ENCODE measurements at regions not wholly inside any gene's neighbourhood (a gene's known extent, or its start where the extent isn't known, plus 50 kb on each side); places are given as distances from the start of the nearest gene placed in this dataset.

DNA sequence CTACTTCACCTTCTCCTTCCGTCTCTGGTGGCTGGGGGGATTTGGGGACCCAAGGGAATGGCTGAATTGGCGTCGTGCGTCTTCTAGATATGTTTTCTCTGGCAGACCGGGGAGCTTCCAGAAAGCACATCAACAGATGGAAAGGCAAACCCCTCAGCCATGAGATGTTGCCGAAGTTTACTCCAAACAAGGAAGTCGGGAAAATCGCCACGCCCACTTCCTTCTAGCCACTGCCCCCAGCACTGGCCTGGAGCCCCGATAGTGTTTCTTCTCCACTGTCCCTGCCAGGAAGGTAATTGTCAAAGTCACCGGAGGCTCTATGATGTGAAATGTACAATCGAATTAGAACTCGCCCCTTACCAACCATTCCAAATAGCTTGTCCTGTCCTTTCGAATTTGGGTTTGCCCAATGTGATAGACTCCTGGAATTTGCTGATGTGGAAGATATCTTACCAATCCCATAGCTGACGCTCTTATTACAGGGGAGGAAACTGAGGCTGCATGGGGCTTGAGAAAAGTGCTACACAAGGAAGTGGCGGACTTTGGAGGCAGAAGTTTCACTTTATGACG lies 191.0 kb downstream of the LSM5 start:
- no peaks in the 10 kb centered on the region for H3K9me3 ChIP-seq (ENCODE audit: insufficient read depth, low read depth, low read length)
- no peak overlapping the region for H3K9ac ChIP-seq (ENCODE audit: low read depth, low read length)
- WGBS: 31% methylated on average over 15 of the region's 17 CpGs
- peaks cover 68% of the 10 kb centered on the region for H3K27me3 ChIP-seq (ENCODE audit: insufficient read depth, low read length)
- H3K4me3 ChIP-seq (ENCODE audit: low read length): peak overlapping the region; percentile 60
- H3K36me3 ChIP-seq (ENCODE audit: insufficient read depth, low read length): no peaks in the 10 kb centered on the region
- no peak overlapping the region for H3K27ac ChIP-seq (ENCODE audit: low read depth, low read length)
- peaks cover 7% of the 10 kb centered on the region for H3K4me1 ChIP-seq (ENCODE audit: insufficient read depth, low read length)

DNA sequence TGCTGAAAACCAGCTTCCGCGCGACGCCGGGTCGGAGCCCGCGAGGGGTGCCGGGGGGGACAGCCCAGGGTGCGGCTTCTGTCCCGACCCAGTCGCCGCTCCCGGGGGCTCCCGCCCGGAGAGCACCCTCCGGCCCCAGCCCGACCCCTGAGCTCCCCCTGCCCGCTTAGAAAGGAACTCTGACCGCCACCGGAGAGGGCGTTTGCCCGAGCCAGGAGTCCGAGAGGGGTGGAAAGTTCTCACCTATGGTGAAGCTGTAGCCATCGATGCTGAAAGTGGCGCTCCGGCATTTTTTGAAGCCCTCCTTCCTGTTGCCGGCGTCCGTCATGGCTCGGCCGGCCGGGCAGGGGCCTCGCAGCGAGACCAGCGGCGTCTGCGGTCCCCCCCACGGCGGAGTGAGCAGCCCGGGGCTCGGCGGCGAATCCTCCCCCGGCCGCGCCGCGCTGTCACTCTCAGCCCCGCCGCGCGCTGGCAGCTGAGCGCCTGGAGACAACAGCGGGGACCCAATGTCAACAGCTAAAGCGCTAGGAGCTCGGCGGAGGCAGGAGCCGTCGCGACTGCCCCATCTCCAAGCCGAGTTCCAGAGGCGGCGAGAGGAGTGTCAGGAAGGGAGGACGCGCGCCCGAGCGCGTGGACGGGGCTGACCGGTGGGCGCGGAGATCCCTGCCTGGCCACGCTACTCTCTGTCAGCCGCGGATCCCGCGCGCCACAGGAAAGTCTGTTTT lies 191.6 kb downstream of the LSM5 start:
- Histone ChIP-seq H3K4me1 (ENCODE audit: insufficient read depth, low read length) (peaks cover 10% of the 10 kb centered on the region), H3K27me3 (ENCODE audit: insufficient read depth, low read length) (peaks cover 68% of the 10 kb centered on the region)

DNA sequence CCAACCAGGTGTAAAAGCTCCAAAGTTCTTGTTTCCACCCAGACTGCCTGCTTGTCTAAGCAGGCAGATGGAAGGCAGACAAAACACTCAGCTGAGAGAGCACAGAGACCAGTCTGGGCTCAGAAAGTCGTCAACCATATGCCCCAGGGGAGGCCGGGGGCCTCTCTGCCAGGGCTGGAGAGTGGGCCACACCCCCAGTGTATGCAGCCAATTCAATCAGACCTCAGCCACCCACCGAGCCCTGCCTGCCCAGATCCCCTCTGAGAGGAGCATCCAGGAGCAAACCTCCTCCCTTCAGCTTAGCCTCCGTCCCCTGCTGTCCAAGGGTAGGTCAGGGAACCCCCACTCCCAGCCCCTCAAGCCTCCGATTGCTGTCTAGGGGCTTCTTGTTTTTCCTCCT lies 196.3 kb downstream of the LSM5 start:
- 58% methylated on average over 5 of the region's 5 CpGs for WGBS

More for the DNA sequence above, 191.6 kb downstream of the LSM5 start:
- 1% methylated on average over 80 of the region's 80 CpGs for WGBS
- Histone ChIP-seq H3K9ac (ENCODE audit: low read depth, low read length) (no peak overlapping the region), H3K27ac (ENCODE audit: low read depth, low read length) (no peak overlapping the region), H3K9me3 (ENCODE audit: insufficient read depth, low read depth, low read length) (no peaks in the 10 kb centered on the region), H3K36me3 (ENCODE audit: insufficient read depth, low read length) (no peaks in the 10 kb centered on the region), H3K4me3 (ENCODE audit: low read length) (peak overlapping the region; percentile 60)

DNA sequence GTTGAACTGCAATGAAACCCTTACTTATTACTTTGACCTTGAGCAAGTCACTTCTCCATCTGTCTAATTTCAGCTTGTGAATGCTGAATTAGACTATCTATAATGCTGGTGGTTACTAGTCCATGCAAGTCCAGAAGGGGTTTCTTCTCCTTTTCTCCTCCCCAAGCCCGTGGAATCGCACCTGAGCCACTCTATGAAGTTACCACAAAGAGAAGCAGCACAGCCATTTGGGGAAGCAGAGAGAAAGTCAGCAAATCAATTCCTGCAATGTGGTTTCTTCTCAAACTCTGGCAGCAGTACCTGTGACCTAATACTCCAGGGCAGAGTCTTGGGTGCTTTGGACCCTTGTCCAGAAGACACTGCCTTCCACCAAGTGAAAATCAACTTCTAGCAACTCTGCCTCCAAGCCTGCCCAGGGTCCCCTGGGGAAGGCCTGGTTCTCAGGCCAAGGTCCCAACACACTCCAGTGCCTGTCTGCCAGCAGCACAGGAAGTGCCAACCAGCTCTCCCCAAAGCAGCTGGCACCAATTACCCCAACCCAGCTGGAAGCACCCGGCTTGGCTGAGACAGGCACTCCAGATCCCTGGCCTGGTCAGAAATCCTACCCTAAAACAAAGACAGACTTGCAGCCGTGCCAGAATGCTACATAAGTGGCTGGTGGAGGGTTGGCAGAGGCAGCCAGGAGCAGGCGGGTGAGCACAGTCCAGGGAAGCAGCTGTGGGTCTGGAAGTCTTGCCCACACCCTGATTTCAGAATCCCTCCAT lies 200.3 kb downstream of the LSM5 start:
- Histone ChIP-seq H3K9ac (ENCODE audit: low read depth, low read length) (no peak overlapping the region), H3K36me3 (ENCODE audit: insufficient read depth, low read length) (no peaks in the 10 kb centered on the region), H3K4me3 (ENCODE audit: low read length) (no peak overlapping the region), H3K9me3 (ENCODE audit: insufficient read depth, low read depth, low read length) (no peaks in the 10 kb centered on the region), H3K27ac (ENCODE audit: low read depth, low read length) (no peak overlapping the region), H3K27me3 (ENCODE audit: insufficient read depth, low read length) (peaks cover 3% of the 10 kb centered on the region; the same call in 1 of the 2 replicates), H3K4me1 (ENCODE audit: insufficient read depth, low read length) (peaks cover 10% of the 10 kb centered on the region)
- 96% methylated on average over 5 of the region's 5 CpGs for WGBS

More for the DNA sequence above, 196.3 kb downstream of the LSM5 start:
- H3K9ac ChIP-seq (ENCODE audit: low read depth, low read length): no peak overlapping the region
- H3K27ac ChIP-seq (ENCODE audit: low read depth, low read length): no peak overlapping the region
- H3K4me3 ChIP-seq (ENCODE audit: low read length): no peak overlapping the region
- no peaks in the 10 kb centered on the region for H3K36me3 ChIP-seq (ENCODE audit: insufficient read depth, low read length)
- H3K27me3 ChIP-seq (ENCODE audit: insufficient read depth, low read length): peaks cover 34% of the 10 kb centered on the region
- H3K4me1 ChIP-seq (ENCODE audit: insufficient read depth, low read length): peaks cover 10% of the 10 kb centered on the region
- no peaks in the 10 kb centered on the region for H3K9me3 ChIP-seq (ENCODE audit: insufficient read depth, low read depth, low read length)

DNA sequence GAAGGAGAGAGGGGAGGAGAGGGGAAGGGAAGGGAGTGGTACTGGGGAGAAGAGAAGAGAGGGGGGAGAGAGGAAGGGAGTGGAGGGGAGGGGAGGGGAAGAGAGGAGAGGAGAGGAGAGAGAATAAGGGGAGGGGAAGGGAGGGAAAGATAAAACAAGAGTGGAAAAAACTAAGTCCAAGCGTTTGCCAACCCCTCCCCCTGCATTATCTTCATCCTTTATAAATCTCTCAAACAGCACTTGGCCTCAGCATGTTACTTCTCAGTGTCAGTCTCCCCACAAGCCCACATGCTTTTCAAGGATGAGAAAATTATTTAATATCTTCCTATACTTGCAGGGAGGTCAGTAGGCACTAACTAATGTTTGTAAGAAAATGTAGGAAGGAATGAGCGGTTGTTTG lies 204.5 kb downstream of the LSM5 start:
- no peak overlapping the region for H3K4me3 ChIP-seq (ENCODE audit: low read length)
- no peaks in the 10 kb centered on the region for H3K27me3 ChIP-seq (ENCODE audit: insufficient read depth, low read length)
- H3K9me3 ChIP-seq (ENCODE audit: insufficient read depth, low read depth, low read length): no peaks in the 10 kb centered on the region
- 75% methylated on average over 1 of the region's 2 CpGs for WGBS
- no peak overlapping the region for H3K9ac ChIP-seq (ENCODE audit: low read depth, low read length)
- no peaks in the 10 kb centered on the region for H3K4me1 ChIP-seq (ENCODE audit: insufficient read depth, low read length)
- H3K36me3 ChIP-seq (ENCODE audit: insufficient read depth, low read length): no peaks in the 10 kb centered on the region
- H3K27ac ChIP-seq (ENCODE audit: low read depth, low read length): no peak overlapping the region

DNA sequence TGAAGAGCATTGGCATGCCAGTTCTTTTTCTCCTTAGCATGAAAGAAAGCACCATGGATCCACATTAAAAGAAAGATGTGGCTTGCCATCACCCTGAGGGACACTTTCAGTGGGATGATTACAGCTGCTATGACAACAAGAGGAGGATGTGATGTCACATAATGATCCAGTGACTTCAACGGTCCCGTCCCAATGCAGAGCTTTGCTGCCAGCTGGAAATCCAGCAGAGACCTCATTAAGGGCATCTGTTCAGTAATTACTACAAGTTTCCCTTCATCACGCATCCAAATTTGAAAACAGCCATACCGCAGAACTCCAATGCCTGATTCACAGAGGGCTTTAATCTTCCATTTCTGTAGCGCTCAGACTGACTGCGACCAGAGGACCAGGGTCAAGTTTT lies 206.6 kb downstream of the LSM5 start:
- WGBS: 90% methylated on average over 6 of the region's 6 CpGs
- no peak overlapping the region for H3K9ac ChIP-seq (ENCODE audit: low read depth, low read length)
- no peaks in the 10 kb centered on the region for H3K36me3 ChIP-seq (ENCODE audit: insufficient read depth, low read length)
- no peaks in the 10 kb centered on the region for H3K4me1 ChIP-seq (ENCODE audit: insufficient read depth, low read length)
- no peak overlapping the region for H3K27ac ChIP-seq (ENCODE audit: low read depth, low read length)
- H3K27me3 ChIP-seq (ENCODE audit: insufficient read depth, low read length): no peaks in the 10 kb centered on the region
- H3K9me3 ChIP-seq (ENCODE audit: insufficient read depth, low read depth, low read length): no peaks in the 10 kb centered on the region
- no peak overlapping the region for H3K4me3 ChIP-seq (ENCODE audit: low read length)

DNA sequence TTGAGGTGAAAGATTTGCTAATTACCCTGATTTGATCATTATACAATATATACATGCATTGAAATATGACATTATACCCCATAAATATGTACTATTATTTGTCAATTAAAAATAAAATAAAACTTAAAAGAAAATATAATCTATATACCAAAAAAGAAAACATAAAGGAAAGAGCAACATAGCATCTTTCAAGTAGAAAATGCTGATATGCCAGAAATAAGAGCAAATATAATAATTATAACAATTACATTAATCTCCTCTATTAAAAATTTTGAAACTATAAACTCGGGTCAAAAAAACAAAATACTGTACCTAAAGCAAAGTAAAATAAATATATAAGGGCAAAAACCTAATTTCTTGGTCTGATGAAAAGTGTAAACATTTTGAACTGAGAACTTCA lies 209.3 kb upstream of the PDE1C start:
- no peaks in the 10 kb centered on the region for H3K27me3 ChIP-seq (ENCODE audit: insufficient read depth, low read length)
- no CpG with 5 or more reads among the region's 1 CpG for WGBS

DNA sequence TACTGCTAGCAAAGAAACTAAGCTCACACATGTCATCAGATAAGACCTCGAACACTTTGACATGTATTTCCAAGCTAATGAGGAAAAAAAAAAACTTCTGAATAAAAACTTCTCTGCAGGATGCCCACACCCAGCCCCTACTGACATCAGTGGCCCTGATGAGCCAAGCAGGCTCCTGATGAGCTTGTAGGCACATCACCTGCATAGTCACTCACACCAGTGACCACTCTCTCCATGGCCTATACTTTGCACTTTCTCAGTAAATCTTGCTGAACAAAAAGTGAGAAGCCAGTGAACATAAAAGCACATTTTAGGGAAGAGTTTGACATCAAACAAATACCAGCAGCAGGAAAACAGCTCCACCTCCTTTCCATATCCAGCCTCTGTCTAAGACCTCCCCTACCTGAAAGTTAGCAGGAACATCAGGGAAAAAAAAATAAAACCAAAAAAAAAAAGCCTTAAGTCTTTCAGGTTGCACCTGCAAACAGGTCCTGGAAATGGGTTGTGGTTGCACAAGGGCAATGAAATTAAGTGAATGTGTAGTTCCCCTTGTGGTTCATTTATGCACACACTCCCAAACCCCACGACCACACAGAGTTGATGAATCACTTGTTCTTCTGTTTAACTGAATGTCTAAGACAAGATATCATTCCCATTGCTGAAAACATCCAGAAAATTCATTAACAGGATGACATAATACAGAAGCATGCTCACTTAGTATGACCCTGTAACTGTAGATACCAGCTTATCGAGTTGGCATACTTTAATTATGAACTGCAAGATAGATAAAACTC lies 205.2 kb upstream of the PDE1C start:
- WGBS: 85% methylated on average over 3 of the region's 3 CpGs
- H3K36me3 ChIP-seq (ENCODE audit: insufficient read depth, low read length): no peaks in the 10 kb centered on the region

More for the DNA sequence above, 209.3 kb upstream of the PDE1C start:
- no peaks in the 10 kb centered on the region for H3K9me3 ChIP-seq (ENCODE audit: insufficient read depth, low read depth, low read length)
- H3K9ac ChIP-seq (ENCODE audit: low read depth, low read length): no peak overlapping the region
- H3K27ac ChIP-seq (ENCODE audit: low read depth, low read length): no peak overlapping the region
- H3K4me3 ChIP-seq (ENCODE audit: low read length): no peak overlapping the region
- no peaks in the 10 kb centered on the region for H3K4me1 ChIP-seq (ENCODE audit: insufficient read depth, low read length)
- H3K36me3 ChIP-seq (ENCODE audit: insufficient read depth, low read length): no peaks in the 10 kb centered on the region

DNA sequence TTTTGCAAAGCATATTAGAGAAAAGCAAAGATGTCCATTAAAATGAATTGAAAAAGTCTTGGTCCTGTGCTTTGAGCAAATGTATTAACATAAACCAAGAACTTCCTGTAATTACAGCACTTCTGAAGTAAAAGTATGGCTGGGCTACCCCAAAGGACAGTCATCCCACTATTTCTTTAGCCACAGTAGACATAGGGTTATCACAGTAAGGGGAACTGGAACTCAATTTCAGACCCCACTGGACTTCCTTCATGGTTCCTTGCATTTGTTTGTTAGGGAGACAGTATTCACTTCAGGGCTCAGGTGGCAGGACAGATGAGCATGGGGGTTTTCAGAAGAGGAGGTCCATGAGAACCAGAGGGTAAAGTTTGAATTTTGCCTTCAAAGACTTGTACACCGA lies 203.1 kb upstream of the PDE1C start:
- H3K4me3 ChIP-seq (ENCODE audit: low read length): no peak overlapping the region
- WGBS: 89% methylated on average over 1 of the region's 1 CpG

More for the DNA sequence above, 205.2 kb upstream of the PDE1C start:
- Histone ChIP-seq H3K9me3 (ENCODE audit: insufficient read depth, low read depth, low read length) (no peaks in the 10 kb centered on the region), H3K27me3 (ENCODE audit: insufficient read depth, low read length) (no peaks in the 10 kb centered on the region), H3K9ac (ENCODE audit: low read depth, low read length) (no peak overlapping the region), H3K4me3 (ENCODE audit: low read length) (no peak overlapping the region), H3K27ac (ENCODE audit: low read depth, low read length) (no peak overlapping the region), H3K4me1 (ENCODE audit: insufficient read depth, low read length) (no peaks in the 10 kb centered on the region)

DNA sequence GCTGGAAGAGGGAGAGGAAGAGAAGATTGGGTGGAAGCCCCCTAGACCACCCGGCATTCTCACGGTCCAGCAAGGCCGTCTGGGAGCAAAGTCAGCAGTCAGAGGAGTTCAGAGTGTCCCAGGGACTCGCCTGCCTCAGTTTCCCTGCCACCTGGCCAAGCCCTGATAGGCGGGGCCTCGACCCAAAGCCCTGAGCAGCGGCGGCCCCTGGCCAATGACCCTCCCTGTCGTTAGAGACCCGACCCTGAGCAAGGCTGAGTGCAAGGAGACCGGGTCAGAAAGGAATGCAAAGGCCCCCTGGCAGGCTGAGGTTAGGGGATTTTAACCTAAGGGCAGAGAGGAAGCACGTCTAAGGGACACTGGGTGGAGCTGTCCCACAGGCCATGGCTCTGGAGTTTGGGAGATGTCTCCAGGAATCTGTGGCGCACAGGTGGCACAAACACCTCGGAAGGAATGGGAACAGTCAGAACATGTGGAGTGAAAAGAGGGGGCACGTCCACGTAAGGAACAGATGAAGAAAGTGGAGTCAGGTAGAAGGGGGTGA lies 196.8 kb upstream of the PDE1C start:
- no peak overlapping the region for H3K27ac ChIP-seq (ENCODE audit: low read depth, low read length)
- 66% methylated on average over 16 of the region's 16 CpGs for WGBS

More for the DNA sequence above, 203.1 kb upstream of the PDE1C start:
- Histone ChIP-seq H3K36me3 (ENCODE audit: insufficient read depth, low read length) (no peaks in the 10 kb centered on the region), H3K4me1 (ENCODE audit: insufficient read depth, low read length) (0 out of 2 replicates have a peak, but pooled peaks cover 4% of the 10 kb centered on the region), H3K9me3 (ENCODE audit: insufficient read depth, low read depth, low read length) (no peaks in the 10 kb centered on the region), H3K27me3 (ENCODE audit: insufficient read depth, low read length) (no peaks in the 10 kb centered on the region), H3K9ac (ENCODE audit: low read depth, low read length) (no peak overlapping the region), H3K27ac (ENCODE audit: low read depth, low read length) (no peak overlapping the region)

More for the DNA sequence above, 196.8 kb upstream of the PDE1C start:
- Histone ChIP-seq H3K36me3 (ENCODE audit: insufficient read depth, low read length) (no peaks in the 10 kb centered on the region), H3K4me3 (ENCODE audit: low read length) (no peak overlapping the region), H3K27me3 (ENCODE audit: insufficient read depth, low read length) (no peaks in the 10 kb centered on the region), H3K4me1 (ENCODE audit: insufficient read depth, low read length) (0 out of 2 replicates have a peak, but pooled peaks cover 5% of the 10 kb centered on the region), H3K9ac (ENCODE audit: low read depth, low read length) (no peak overlapping the region), H3K9me3 (ENCODE audit: insufficient read depth, low read depth, low read length) (no peaks in the 10 kb centered on the region)
